H9 (cell line): ENCODE measurements at regions not wholly inside any gene's neighbourhood (a gene's known extent, or its start where the extent isn't known, plus 50 kb on each side); places are given as distances from the start of the nearest gene placed in this dataset.

ENCODE experiments used
- DNase-seq: peaks from one replicate; pipeline ENCODE4 v3.0.0-alpha.2; 2017
- H2AFZ ChIP-seq: one replicate; pipeline ENCODE4 v1.6.1; 2013; ENCODE audit warnings: mild to moderate bottlenecking, low read length, control low read depth, moderate library complexity
- H2AK5ac ChIP-seq: 2 replicates; pipeline ENCODE4 v1.6.1; 2013; ENCODE audit warnings: low read length, control low read depth, mixed read lengths; ENCODE audit not compliant: insufficient read length
- H2BK120ac ChIP-seq: one replicate; pipeline ENCODE4 v1.6.1; 2013; ENCODE audit warnings: low read depth, mild to moderate bottlenecking, low read length, control low read depth, inconsistent platforms; ENCODE audit not compliant: poor library complexity, severe bottlenecking
- H2BK12ac ChIP-seq: 2 replicates; pipeline ENCODE4 v1.6.1; 2013; ENCODE audit warnings: low read length, control low read depth, mixed read lengths, low read depth; ENCODE audit not compliant: insufficient read length
- H2BK15ac ChIP-seq: 2 replicates; pipeline ENCODE4 v1.6.1; 2013; ENCODE audit warnings: low read depth, low read length, control low read depth
- H2BK20ac ChIP-seq: one replicate; pipeline ENCODE4 v1.6.1; 2013; ENCODE audit warnings: low read depth, mild to moderate bottlenecking, low read length, control low read depth, inconsistent platforms; ENCODE audit not compliant: poor library complexity, severe bottlenecking
- H2BK5ac ChIP-seq: 2 replicates; pipeline ENCODE4 v1.6.1; 2013; ENCODE audit warnings: low read length, control low read depth, mixed read lengths; ENCODE audit not compliant: insufficient read length
- H3K14ac ChIP-seq: 2 replicates; pipeline ENCODE4 v1.6.1; 2013; ENCODE audit warnings: low read length, control low read depth; ENCODE audit not compliant: insufficient read depth
- H3K18ac ChIP-seq: 2 replicates; pipeline ENCODE4 v1.6.1; 2013; ENCODE audit warnings: low read depth, mild to moderate bottlenecking, mixed read lengths, low read length, control low read depth; ENCODE audit not compliant: insufficient read length
- H3K23ac ChIP-seq: 2 replicates; pipeline ENCODE4 v1.6.1; 2013; ENCODE audit warnings: low read length, control low read depth, mixed read lengths, low read depth; ENCODE audit not compliant: insufficient read length
- H3K23me2 ChIP-seq: 2 replicates; pipeline ENCODE4 v1.6.1; 2013; ENCODE audit warnings: low read depth, mild to moderate bottlenecking, mixed read lengths, low read length, control low read depth; ENCODE audit not compliant: insufficient read length, poor library complexity, severe bottlenecking
- H3K27ac ChIP-seq: 2 replicates; pipeline ENCODE4 v1.5.1; 2013; ENCODE audit warnings: low read length, control low read depth, mixed read lengths, low read depth; ENCODE audit not compliant: insufficient read length
- H3K27me3 ChIP-seq: 2 replicates; pipeline ENCODE4 v1.6.1; 2013; ENCODE audit warnings: low read length, control low read depth, inconsistent platforms; ENCODE audit not compliant: insufficient read depth
- H3K4ac ChIP-seq: 2 replicates; pipeline ENCODE4 v1.6.1; 2013; ENCODE audit warnings: low read depth, mild to moderate bottlenecking, control low read depth, inconsistent platforms, low read length, moderate library complexity
- H3K4me1 ChIP-seq: 2 replicates; pipeline ENCODE4 v1.6.1; 2013; ENCODE audit warnings: low read length, control low read depth, inconsistent platforms; ENCODE audit not compliant: insufficient read depth
- H3K4me2 ChIP-seq: 2 replicates; pipeline ENCODE4 v1.6.1; 2013; ENCODE audit warnings: low read length, control low read depth, mixed read lengths; ENCODE audit not compliant: insufficient read length, insufficient read depth
- H3K56ac ChIP-seq: 2 replicates; pipeline ENCODE4 v1.6.1; 2013; ENCODE audit warnings: low read depth, mild to moderate bottlenecking, mixed read lengths, low read length, control low read depth; ENCODE audit not compliant: insufficient read length
- H3K79me1 ChIP-seq: 2 replicates; pipeline ENCODE4 v1.6.1; 2013; ENCODE audit warnings: low read depth, mild to moderate bottlenecking, moderate library complexity, low read length, control low read depth, inconsistent platforms; ENCODE audit not compliant: insufficient read depth, poor library complexity, severe bottlenecking
- H3K79me2 ChIP-seq: 2 replicates; pipeline ENCODE4 v1.6.1; 2013; ENCODE audit warnings: low read length, control low read depth, inconsistent platforms; ENCODE audit not compliant: insufficient read depth
- H3K9ac ChIP-seq: 2 replicates; pipeline ENCODE4 v1.6.1; 2013; ENCODE audit warnings: low read length, control low read depth, mixed read lengths; ENCODE audit not compliant: insufficient read length; ENCODE audit errors: extremely low read depth
- H3K9me3 ChIP-seq: one replicate; pipeline ENCODE4 v1.6.1; 2013; ENCODE audit warnings: low read depth, low read length, inconsistent platforms; ENCODE audit not compliant: control insufficient read depth
- H3T11ph ChIP-seq: one replicate; pipeline ENCODE4 v1.6.1; 2013; ENCODE audit warnings: mild to moderate bottlenecking, low read length, control low read depth, inconsistent platforms
- H4K20me1 ChIP-seq: one replicate; pipeline ENCODE4 v1.6.1; 2013; ENCODE audit not compliant: control insufficient read depth, insufficient read length, insufficient read depth
- H4K5ac ChIP-seq: 2 replicates; pipeline ENCODE4 v1.6.1; 2013; ENCODE audit warnings: low read depth, mild to moderate bottlenecking, mixed read lengths, low read length, control low read depth; ENCODE audit not compliant: insufficient read length
- H4K8ac ChIP-seq: replicated peaks from 2 replicates; pipeline ENCODE4 v1.6.1; 2013; ENCODE audit warnings: low read length, control low read depth, mixed read lengths, low read depth; ENCODE audit not compliant: insufficient read length
- H4K91ac ChIP-seq: 2 replicates; pipeline ENCODE4 v1.6.1; 2013; ENCODE audit warnings: low read depth, mild to moderate bottlenecking, moderate library complexity, mixed read lengths, low read length, control low read depth; ENCODE audit not compliant: insufficient read length
- H3K27ac Mint-ChIP-seq, 3 experiments: 2 replicates in 2 of 3; 3 replicates in 1 of 3; pipeline ENCODE4 v1.8.0; 2020 to 2021; ENCODE audit warnings: mixed read lengths in 3 of 3, mild to moderate bottlenecking in 1 of 3, moderate library complexity in 1 of 3
- H3K27me3 Mint-ChIP-seq: 2 replicates; pipeline ENCODE4 v1.8.0; 2021; ENCODE audit warnings: low read depth, mild to moderate bottlenecking, moderate library complexity, mixed read lengths
- H3K36me3 Mint-ChIP-seq, 3 experiments: 2 replicates in 2 of 3; 3 replicates in 1 of 3; pipeline ENCODE4 v1.8.0; 2020 to 2021; ENCODE audit warnings: low read depth in 3 of 3, mixed read lengths in 3 of 3; ENCODE audit not compliant: insufficient read depth in 1 of 3
- H3K4me1 Mint-ChIP-seq, 2 experiments: 2 replicates each; pipeline ENCODE4 v1.8.0; 2020; ENCODE audit warnings: mixed read lengths in 2 of 2
- H3K4me3 Mint-ChIP-seq, 2 experiments: 2 replicates in 1 of 2; 3 replicates in 1 of 2; pipeline ENCODE4 v1.8.0; 2020 to 2021; ENCODE audit warnings: mild to moderate bottlenecking in 2 of 2, mixed read lengths in 2 of 2, moderate library complexity in 1 of 2
- H3K9me3 Mint-ChIP-seq, 2 experiments: 2 replicates in 1 of 2; 3 replicates in 1 of 2; pipeline ENCODE4 v1.8.0; 2020; ENCODE audit warnings: mild to moderate bottlenecking in 2 of 2, mixed read lengths in 2 of 2, moderate library complexity in 1 of 2
- CTCF ChIP-seq: fragments of 200-600 bp; sonication (generic); conservative IDR thresholded peaks from 3 replicates; pipeline ENCODE4 v1.8.0; 2021; ENCODE audit warnings: antibody characterized with exemption, mild to moderate bottlenecking
- WGBS: extraction: QIAGEN DNeasy Blood & Tissue Kit; methylation state at CpG from one replicate; pipeline ENCODE4 v1.1.7; 2013; ENCODE audit warnings: missing lambda C conversion rate, low lambda C conversion rate, mixed read lengths; ENCODE audit not compliant: insufficient read length; ENCODE audit errors: extremely low coverage; 5-methylcytosine and 5-hydroxymethylcytosine counted together

- no peaks in the 10 kb centered on the region for H4K20me1 ChIP-seq
- Mint-ChIP-seq H3K4me3 (no peak overlapping the region), H3K9me3 (peaks cover 6 to 17% of the 10 kb centered on the region in 2 experiments; a peak in 4 of 5 replicates), H3K36me3 (peaks cover 3 to 16% (median 7%) of the 10 kb centered on the region in 3 experiments), H3K27me3 (peaks cover 3% of the 10 kb centered on the region), H3K27ac (no peak overlapping the region; a peak in 1 of 7 replicates), H3K4me1 (peaks cover 20 to 21% of the 10 kb centered on the region in 2 experiments)
- no peak overlapping the region for H2BK20ac ChIP-seq
- H3K79me2 ChIP-seq: no peaks in the 10 kb centered on the region
- H3K4ac ChIP-seq: no peak overlapping the region
- no peak overlapping the region for H3T11ph ChIP-seq
- H3K9ac ChIP-seq: no peak overlapping the region
- WGBS: no CpG with 5 or more reads among the region's 1 CpG
- H3K4me2 ChIP-seq: no peak overlapping the region
- no peak overlapping the region for H4K5ac ChIP-seq
- no peak overlapping the region for H2BK12ac ChIP-seq
- no peak overlapping the region for H3K23ac ChIP-seq
- DNase-seq: no peak
- no peak overlapping the region for H3K27ac ChIP-seq
- no peaks in the 10 kb centered on the region for H3K23me2 ChIP-seq
- H3K79me1 ChIP-seq: no peaks in the 10 kb centered on the region
- no peaks in the 10 kb centered on the region for H3K9me3 ChIP-seq
- no peak overlapping the region for H3K18ac ChIP-seq
- H2AFZ ChIP-seq: no peak overlapping the region
- no peak overlapping the region for H2BK120ac ChIP-seq
- no peaks in the 10 kb centered on the region for H3K27me3 ChIP-seq
- H2BK5ac ChIP-seq: no peak overlapping the region
- no peaks in the 10 kb centered on the region for H3K4me1 ChIP-seq
- no peak overlapping the region for H4K8ac ChIP-seq
- no peak overlapping the region for H4K91ac ChIP-seq
- peak; percentile 20; the same call in 1 of the 3 replicates for TF ChIP-seq CTCF
- H2BK15ac ChIP-seq: no peak overlapping the region
- H2AK5ac ChIP-seq: no peak overlapping the region
- no peak overlapping the region for H3K14ac ChIP-seq
- H3K56ac ChIP-seq: no peak overlapping the region
Measured at GRCh38 chr2:123609077-123609476, 416.0 kb upstream of the CNTNAP5 start.
